PC-3 (cell line): ENCODE measurements at regions not wholly inside any gene's neighbourhood (a gene's known extent, or its start where the extent isn't known, plus 50 kb on each side); places are given as distances from the start of the nearest gene placed in this dataset.

Experiments
- CTCF ChIP-seq: fragments of 300-600 bp; sonication (generic); conservative IDR thresholded peaks from 2 replicates; pipeline ENCODE4 v1.5.1; 2017; ENCODE audit warnings: antibody characterized with exemption, low read depth, mild to moderate bottlenecking, low read length
- EZH2 ChIP-seq: fragments of 300-600 bp; sonication (generic); IDR thresholded peaks from one replicate; pipeline ENCODE4 v1.6.1; 2017; ENCODE audit warnings: antibody characterized with exemption, mild to moderate bottlenecking, low read length; ENCODE audit not compliant: unreplicated experiment

GRCh38 chr7:10325395-10325794, 648.3 kb upstream of the PHF14 start:
- TF ChIP-seq EZH2 (no peak), CTCF (no peak)
